HS-5 (cell line): ENCODE measurements at regions not wholly inside any gene's neighbourhood (a gene's known extent, or its start where the extent isn't known, plus 50 kb on each side); places are given as distances from the start of the nearest gene placed in this dataset.
"Not testable (repeated sequence)": the region's sequence is repeated elsewhere in the genome, so short reads cannot be mapped to it uniquely, and the experiment has no call there.

Source experiments
- DNase-seq: peaks from one replicate; pipeline ENCODE4 v3.0.0-alpha.2; 2012; ENCODE audit warnings: low read depth

GRCh38 chr1:45258059-45258650 is 51.8 kb upstream of the ZSWIM5 start:
- DNase-seq = no peak

GRCh38 chr1:45259053-45259452 is 52.6 kb upstream of the ZSWIM5 start:
- DNase-seq = no peak

DNA sequence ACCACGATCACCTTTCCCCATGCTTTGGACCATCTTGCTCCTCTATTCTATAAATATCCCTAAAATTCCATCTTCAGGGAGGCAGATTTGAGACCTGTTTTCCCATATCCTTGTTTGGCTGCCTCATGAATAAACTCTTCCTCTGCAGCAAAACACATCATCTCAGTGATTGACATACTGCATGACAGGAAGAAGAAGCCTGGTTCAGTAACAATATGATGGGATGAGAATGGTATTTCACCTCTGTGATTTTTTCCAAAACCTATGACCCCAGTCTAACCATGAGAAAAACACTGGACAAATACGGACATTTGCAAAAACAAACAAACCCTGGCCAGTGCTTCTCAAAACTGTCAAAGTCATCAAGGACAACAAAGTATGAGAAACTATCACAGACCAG is 53.8 kb upstream of the ZSWIM5 start:
- DNase-seq = no peak

DNA sequence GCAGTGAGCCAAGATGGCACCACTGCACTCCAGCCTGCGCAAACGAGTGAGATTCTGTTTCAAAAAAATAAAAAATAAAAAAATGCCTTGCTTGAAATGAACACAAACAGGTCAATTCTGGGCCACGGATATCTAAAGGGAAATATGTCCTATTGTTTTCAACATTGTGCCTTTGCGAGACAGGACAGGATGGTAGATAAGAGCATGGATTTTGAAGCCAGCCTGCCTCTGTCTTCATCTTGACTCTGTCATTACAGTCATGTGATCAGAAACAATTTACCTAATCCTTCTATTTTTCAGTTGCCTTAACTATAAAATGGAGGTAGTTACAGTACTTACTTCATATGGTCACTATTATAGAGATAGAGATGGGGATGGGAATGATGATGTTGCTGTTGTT is 56.7 kb upstream of the ZSWIM5 start:
- DNase-seq = no peak

- no peak for DNase-seq
Observed at GRCh38 chr1:45265244-45265643, 58.8 kb upstream of the ZSWIM5 start.

DNA sequence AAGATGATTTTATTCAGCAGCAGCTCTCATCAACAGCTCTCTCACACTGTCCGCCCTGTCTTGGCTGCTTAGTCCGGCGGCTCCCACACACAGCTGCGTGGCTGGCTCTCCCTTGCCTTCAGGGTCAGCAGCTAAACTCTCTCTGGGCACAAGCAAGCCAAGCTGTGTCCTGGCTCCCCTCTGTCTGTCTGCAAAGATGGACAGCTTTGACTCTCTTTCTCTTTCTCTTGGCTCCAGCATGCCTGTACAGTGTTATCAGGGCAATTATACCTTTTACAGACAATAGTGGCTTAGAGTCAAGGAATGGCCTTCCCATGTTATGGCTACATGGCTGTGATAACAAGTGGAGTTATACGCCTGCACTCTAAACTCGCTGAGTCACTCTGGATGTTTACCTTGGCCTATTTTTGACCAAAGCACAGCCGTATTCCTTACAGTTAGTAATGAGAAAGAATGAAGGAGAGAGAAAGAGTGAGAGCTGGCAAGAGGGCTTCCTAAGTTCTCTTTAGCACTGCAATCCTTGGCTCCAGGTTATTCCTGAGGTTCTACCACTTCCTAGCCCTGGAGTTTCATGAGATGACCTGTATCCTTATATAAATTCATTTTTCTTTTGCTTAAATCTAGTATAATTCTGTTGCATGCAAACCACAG is 59.9 kb upstream of the ZSWIM5 start:
- DNase-seq = no peak

DNA sequence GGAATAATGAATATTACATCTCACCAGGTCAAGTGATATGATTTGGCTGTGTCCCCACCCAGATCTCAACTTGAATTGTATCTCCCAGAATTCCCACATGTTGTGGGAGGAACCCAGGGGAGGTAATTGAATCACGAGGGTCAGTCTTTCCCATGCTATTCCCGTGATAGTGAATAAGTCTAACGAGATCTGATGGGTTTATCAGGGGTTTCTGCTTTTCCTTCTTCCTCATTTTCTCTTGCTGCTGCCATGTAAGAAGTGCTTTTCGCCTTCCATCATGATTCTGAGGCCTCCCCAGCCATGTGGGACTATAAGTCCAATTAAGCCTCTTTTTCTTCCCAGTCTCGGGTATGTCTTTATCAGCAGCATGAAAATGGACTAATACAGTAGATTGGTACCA is 58.4 kb upstream of the HPDL start:
- DNase-seq = not testable (repeated sequence)

DNA sequence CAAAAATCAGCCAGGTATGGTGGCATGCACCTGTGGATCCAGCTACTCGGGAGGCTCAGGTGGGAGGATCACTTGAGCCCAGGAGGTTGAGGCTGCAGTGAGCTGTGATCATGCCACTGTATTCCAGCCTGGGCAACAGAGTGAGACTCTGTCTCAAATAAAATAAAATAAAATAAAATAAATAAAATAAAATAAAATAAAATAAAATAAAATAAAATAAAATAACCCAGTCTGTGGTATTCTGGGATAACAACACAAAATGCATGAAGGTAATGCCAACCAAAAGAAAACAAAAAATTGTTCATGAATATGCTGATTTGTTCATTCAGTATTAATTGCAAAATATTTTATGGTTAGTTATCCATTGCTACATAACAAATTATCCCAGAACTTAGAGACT is 54.4 kb upstream of the HPDL start:
- DNase-seq = not testable (repeated sequence)

GRCh38 chr1:45272913-45273371 is 53.8 kb upstream of the HPDL start:
- DNase-seq = peak; percentile 63

DNA sequence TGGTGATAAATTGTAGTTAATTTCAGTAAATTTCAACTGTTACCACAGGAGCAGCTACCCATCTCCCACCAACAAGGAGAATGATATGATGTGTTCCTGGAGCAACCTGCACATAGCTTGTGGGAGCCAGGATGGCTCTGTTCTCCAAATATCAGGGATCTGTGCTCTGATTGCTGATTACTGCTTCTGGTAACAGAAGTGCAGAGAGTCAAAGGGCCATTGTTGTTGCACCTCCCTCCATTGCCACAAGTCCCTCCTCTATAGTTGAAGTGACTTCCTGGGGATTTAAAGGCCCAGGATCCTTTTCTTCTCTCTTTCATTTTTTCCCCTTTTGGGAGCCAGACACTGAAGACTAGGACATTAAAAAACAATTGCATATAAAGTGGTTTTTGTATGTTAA is 51.6 kb upstream of the HPDL start:
- DNase-seq = no peak
